GM21423 (cell line): ENCODE measurements at regions not wholly inside any gene's neighbourhood (a gene's known extent, or its start where the extent isn't known, plus 50 kb on each side); places are given as distances from the start of the nearest gene placed in this dataset.

ENCODE experiments used
- ATAC-seq: cut with Tn5 transposase; IDR thresholded peaks from one replicate; pipeline ENCODE4 v1.9.1; 2021; ENCODE audit warnings: mild to moderate bottlenecking, moderate library complexity; ENCODE audit not compliant: unreplicated experiment

DNA sequence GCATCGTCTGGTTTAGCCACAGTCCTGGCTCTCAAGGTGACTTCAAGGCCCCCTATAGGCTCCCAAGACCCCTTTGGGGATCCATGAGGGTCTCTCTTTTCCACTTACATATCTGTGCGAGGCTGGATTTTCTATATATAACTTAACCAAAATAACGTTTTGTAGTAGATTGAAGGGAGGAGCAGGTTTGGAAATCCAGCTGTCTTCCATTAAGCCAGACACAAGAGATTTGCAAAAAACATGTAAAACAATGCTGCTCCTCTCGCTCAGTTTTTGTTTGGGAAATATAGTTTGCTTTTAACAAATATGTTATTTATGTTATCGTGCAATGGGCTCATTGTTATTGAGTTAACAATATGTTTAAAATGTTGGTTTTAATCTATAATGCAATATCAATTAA, 811.2 kb downstream of the TYW1 start:
- no peak for ATAC-seq

- ATAC-seq, result no peak
Observed at GRCh38 chr7:67809586-67809985, 813.0 kb downstream of the TYW1 start.

GRCh38 chr7:67813621-67814292, 817.1 kb downstream of the TYW1 start:
- ATAC-seq, result no peak

- no peak for ATAC-seq
Observed at GRCh38 chr7:67817481-67817880, 820.8 kb downstream of the TYW1 start.

DNA sequence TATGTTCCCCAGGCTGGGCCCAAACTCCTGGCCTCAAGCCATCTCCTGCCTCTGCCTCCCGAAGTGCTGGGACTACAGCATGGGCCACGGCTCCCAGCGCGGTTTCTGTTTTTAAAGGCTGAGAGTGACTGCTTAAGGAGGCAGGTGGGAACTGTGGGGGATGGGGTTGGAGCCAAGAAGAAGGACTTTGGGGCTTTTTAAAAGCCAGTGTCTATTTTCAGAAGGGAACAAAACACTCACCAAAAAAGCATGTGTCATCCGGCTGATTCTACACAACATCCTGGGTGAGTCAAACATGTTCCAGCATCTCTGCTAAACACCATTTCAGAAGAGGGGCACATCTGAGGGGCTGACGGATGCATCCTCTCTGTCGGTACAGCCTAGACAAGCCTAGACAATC, 824.5 kb downstream of the TYW1 start:
- ATAC-seq, result no peak

DNA sequence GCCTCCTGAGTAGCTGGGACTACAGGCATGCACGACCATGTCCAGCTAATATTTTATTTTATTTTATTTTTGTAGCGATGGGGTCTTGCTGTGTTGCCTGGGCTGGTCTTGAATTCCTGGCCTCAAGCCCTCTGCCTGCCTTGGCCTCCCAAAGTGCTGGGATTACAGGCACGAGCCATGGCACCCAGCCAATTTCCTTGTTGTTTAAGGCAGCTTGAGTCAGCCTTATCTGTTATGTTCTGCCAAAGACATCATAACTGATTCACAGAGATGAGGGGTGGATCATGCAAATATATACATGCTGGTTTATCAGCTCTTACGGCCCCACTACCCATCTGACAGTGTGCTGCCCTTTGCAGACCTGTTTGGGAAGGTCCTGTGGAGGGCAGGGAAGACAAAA, 826.7 kb downstream of the TYW1 start:
- ATAC-seq, result no peak

- ATAC-seq, result no peak
Observed at GRCh38 chr7:67825356-67825755, 828.7 kb downstream of the TYW1 start.

- ATAC-seq, result no peak
Observed at GRCh38 chr7:67841896-67842295, 845.3 kb downstream of the TYW1 start.

DNA sequence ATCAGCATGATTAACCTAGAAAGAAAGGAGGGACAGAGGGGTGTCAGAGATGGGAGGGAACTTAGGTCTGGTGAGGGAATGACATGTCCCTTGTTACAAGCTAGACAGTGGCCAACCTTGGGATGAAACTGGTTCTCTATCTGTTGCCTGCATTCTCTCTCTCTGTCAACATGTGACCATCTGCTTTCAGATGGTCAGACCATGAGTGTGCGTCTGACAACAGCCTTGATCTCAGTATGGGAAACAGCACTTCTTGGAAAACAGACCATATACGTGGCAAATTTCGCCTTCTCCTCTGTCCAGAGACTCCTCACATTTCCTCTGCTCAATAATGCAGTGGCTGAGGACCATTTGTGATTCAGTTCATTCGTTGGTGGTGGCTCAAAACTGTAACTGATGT, 845.9 kb downstream of the TYW1 start:
- ATAC-seq, result no peak

DNA sequence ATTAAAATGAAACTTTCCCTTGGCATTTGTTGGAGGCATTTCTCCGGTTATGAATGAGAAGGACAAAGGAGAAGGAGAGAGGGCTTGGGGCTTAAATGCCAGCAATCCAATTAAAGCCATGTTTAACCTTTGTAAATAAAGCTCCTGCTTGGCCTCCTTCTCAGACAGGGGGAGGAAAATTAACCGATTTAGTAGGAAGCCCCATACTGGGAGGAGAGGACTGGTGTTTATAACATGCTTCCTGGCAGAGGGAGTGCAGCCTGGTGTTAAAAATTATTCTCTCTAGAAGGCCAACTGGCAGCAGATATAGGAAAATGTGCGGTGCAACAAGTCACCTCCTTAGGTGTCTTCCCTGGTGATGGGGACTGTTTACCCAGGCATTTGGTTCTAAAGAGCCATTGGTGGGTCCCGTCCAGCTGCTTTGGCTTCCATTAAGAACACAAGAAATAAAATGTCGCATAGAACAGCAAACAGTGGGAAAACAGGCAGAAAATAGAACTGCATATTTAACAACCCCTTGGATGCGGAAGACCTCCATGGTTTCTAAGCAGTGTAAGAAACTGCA, 846.5 kb downstream of the TYW1 start:
- ATAC-seq, result no peak

GRCh38 chr7:67843615-67844014, 847.0 kb downstream of the TYW1 start:
- no peak for ATAC-seq

DNA sequence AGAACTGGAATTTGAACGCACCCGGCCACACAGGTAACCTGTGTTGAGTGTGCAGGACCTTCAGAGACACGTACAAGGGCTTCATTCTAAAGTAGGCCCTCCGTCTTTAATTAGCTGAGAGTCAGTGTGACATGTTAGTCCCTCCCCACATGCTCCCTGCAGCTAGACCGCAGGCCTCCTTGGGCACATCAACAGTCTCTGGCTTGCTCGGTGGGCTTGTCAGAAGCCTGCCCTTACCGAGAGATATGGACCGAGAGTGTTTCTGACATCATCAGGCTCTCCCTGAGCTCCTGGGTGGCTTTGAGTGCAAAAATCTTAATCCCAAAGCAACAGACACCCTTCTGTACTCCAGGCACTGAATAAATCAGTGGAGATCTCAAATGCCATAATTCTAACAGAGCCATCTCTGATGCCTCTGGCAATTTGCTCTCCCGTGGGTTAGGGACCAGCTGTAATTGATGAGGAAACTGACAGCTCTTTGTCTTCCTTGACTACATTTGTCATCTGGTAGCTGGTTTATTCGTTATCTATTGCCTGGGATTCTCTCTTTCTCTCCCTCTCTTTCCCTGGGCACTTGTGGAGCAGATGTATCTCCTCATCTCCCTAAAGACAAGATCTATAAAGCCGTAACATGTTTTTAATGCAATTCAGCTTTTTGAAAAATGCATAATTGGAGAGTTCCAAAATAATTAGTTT, 850.6 kb downstream of the TYW1 start:
- no peak for ATAC-seq

DNA sequence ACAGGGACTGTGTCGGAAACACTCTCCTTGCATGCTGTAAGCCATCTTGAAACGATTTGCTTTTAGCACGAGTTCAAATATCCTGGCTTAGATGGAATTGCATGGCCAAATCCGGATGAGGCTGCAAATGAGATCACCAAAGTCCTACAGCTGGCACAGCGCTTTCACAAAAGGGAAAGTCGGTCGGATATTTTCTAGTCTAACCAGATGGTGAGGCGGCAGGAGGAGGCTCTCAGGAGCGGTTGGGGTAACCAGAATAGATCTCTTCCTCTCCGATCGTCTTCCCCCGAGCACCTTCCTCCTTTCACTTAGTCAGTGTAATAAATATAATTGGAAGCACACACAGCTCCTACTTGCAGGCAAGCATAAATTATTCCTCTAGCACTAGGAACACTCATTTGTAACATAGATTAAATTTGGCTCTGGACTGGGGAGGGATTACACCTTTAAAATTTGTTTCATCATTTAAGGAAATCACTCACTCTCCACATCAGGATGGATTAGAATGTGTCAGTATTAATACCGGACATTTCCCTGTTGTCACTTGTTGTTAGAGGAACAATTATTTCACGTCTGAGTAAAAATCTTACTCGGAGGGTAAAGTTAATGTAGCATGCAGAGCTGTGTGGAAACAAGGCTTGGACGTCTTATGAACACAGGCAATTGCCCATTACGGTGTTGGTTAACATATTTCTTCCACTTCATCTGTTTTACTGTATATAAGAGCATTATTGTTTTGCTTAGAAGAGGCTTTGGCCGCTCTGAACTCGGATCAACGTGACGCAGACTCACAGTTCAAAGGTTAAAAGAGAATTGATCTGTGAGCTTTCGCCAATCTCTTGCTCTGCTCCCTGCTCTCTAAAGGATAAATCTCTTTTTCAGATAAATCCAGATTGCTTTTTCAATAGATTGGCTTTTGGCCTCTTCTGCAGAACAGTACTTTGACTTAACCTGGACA, 857.9 kb downstream of the TYW1 start:
- no peak for ATAC-seq

GRCh38 chr7:67855322-67855721, 858.7 kb downstream of the TYW1 start:
- ATAC-seq, result no peak

- no peak for ATAC-seq
Observed at GRCh38 chr7:67856046-67856445, 859.4 kb downstream of the TYW1 start.

DNA sequence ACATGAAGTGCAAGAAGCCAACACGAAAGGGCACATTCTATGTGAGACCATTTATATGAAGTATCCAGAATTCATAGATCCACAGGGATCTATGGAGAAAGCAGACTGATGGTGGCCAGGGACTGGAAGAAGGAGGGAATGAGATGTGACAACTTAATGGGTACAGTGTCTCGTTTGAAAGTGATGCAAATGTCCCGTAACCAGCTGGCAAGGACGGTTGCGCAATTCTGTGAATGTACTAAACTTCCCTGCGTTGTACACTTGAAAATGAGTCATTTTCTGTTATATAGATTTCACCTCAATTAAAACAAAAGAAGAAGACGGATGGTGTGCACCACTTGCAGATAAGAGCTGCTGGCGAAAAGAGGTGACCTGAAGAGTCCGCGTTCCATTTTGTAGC, 861.1 kb downstream of the TYW1 start:
- ATAC-seq, result no peak

DNA sequence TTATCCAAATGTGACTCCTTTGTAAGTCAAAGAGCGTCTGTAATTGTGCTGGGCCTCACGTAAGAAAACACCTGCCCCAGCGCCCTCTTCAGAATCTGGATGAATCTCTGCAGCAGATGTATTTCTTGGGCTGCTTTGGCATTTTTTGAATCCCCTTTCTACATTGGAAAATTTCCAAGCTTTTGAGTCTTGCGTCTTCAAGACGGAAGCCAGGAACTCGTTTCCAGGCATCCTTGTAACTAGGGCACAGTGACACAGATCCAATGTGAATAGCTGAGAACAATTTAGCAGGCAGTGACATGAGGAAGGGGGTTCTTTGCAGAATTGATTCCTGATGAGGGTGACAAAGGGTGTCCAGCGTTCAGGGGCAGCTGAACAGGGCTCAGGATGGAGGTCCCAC, 862.3 kb downstream of the TYW1 start:
- no peak for ATAC-seq

DNA sequence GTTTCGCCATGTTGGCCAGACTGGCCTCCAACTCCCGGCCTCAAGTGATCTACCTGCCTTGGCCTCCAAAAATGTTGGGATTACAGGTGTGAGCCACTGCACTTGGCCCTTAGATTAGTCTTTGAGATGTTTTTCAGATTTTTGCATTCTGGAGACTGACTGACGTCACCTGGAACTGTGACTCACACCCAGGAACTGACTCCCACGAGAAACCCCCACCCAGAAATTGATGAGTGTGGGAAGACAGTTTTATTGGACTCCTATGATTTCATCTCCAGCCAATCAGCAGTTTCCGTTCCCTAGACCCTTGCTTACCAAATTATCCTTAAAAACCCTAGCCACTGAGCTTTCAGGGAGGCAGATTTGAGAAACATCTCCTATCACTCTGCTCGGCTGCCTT, 867.3 kb downstream of the TYW1 start:
- ATAC-seq, result no peak

DNA sequence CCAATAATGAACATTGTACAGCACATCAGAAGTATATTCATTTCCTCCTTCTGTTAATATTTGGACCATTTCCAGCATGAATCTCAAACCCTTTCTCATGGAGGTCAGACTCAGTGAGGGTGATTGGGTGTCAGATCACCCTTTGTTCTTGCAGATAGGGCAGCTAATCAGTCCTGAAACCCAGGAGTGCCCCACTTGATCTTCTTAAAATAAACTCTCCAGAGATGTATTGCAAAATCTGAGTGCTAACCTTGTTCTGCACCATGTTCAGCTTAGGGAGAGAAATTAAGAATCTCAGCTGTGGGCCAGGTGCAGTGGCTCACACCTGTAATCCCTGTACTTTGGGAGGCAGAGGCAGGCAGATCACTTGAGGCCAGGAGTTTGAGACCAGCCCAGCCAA, 869.4 kb downstream of the TYW1 start:
- ATAC-seq, result no peak

- ATAC-seq, result no peak
Observed at GRCh38 chr7:67866812-67867211, 870.2 kb downstream of the TYW1 start.

- ATAC-seq, result no peak
Observed at GRCh38 chr7:67870396-67870795, 873.8 kb downstream of the TYW1 start.
